HCT116 (cell line): ENCODE measurements at regions not wholly inside any gene's neighbourhood (a gene's known extent, or its start where the extent isn't known, plus 50 kb on each side); places are given as distances from the start of the nearest gene placed in this dataset.

ENCODE experiments used
- ATAC-seq: fragments of 200-7000 bp; cut with Tn5 transposase; 2 replicates; pipeline ENCODE4 v1.9.1; 2020; ENCODE audit warnings: mild to moderate bottlenecking, moderate library complexity
- BruUV-seq: library from RNA; stranded (reverse); fragments of 400-500 nt; replicated peaks from 2 replicates; lab custom pipeline; 2021; lab: Mats Ljungman, UMichigan
- CTCF ChIA-PET: fragments of 300-600 bp; sonication (Branson Sonifier 250); formaldehyde crosslinking; loops from one replicate; lab custom pipeline; 2021; ENCODE audit warnings: antibody characterized with exemption; lab: Charles Lee
- POLR2A ChIA-PET: fragments of 300-600, 350-600 bp; sonication (Branson Sonifier 250); formaldehyde crosslinking; loops from one replicate; lab custom pipeline; 2021; ENCODE audit warnings: antibody characterized with exemption; lab: Charles Lee
- RAD21 ChIA-PET, 2 experiments: fragments of 300-600 bp; sonication (Branson Sonifier 250); formaldehyde crosslinking; loops; one replicate each; lab custom pipeline; 2023; ENCODE audit warnings: low total read pairs in 2 of 2; ENCODE audit not compliant: uncharacterized antibody in 2 of 2, unreplicated experiment in 2 of 2, low non-redundant PET in 1 of 2; lab: Charles Lee
- DNase-seq: peaks from one replicate; pipeline ENCODE4 v3.0.0-alpha.2; 2010; ENCODE audit warnings: low read depth, low spot score
- H2AFZ ChIP-seq: fragments of 200-600 bp; shearing (Covaris generic), sonication (generic); 2 replicates; pipeline ENCODE4 v1.6.1; 2017; ENCODE audit warnings: low read depth, mixed run types, mixed read lengths, antibody characterized with exemption, low read length; ENCODE audit not compliant: poor library complexity, severe bottlenecking
- H3K27ac ChIP-seq: 2 replicates; pipeline ENCODE4 v1.5.1; 2012; ENCODE audit warnings: low read depth, low read length
- H3K27me3 ChIP-seq: fragments of 200-600 bp; sonication (generic); 2 replicates; pipeline ENCODE4 v1.6.1; 2016; ENCODE audit warnings: mixed run types, low read length, mixed read lengths; ENCODE audit not compliant: insufficient read depth
- H3K36me3 ChIP-seq, 2 experiments: fragments of 200-500 bp in 1 of 2; fragments of 200-600 bp in 1 of 2; sonication (Bioruptor generic) in 1 of 2; sonication (generic) in 1 of 2; 2 replicates each; pipeline versions ENCODE4 v1.5.1 to v1.6.1; 2014 to 2016; ENCODE audit warnings: low read length in 2 of 2, inconsistent platforms in 1 of 2, mixed read lengths in 1 of 2, mixed run types in 1 of 2; ENCODE audit not compliant: insufficient read depth in 2 of 2, control insufficient read depth in 1 of 2
- H3K4me1 ChIP-seq, 2 experiments: fragments of 200-600 bp in 1 of 2; sonication (generic) in 1 of 2; 2 replicates each; pipeline versions ENCODE4 v1.5.1 to v1.6.1; 2012 to 2017; ENCODE audit warnings: low read length in 2 of 2, inconsistent platforms in 1 of 2, mild to moderate bottlenecking in 1 of 2, mixed read lengths in 1 of 2, mixed run types in 1 of 2, moderate library complexity in 1 of 2; ENCODE audit not compliant: insufficient read depth in 2 of 2, control insufficient read depth in 1 of 2
- H3K4me2 ChIP-seq: fragments of 200-600 bp; sonication (generic); 2 replicates; pipeline ENCODE4 v1.6.1; 2017; ENCODE audit warnings: mixed run types, low read length, mixed read lengths
- H3K4me3 ChIP-seq, 2 experiments: fragments of 200-600 bp in 1 of 2; sonication (generic) in 1 of 2; replicated peaks in 1 of 2; 2 replicates each; pipeline ENCODE4 v1.5.1; 2011 to 2016; ENCODE audit warnings: low read length in 2 of 2, control low read depth in 1 of 2, low read depth in 1 of 2, mild to moderate bottlenecking in 1 of 2, mixed read lengths in 1 of 2, mixed run types in 1 of 2
- H3K79me2 ChIP-seq: fragments of 200-600 bp; sonication (generic); 2 replicates; pipeline ENCODE4 v1.6.1; 2017; ENCODE audit warnings: mild to moderate bottlenecking, mixed run types, low read length, moderate library complexity, mixed read lengths; ENCODE audit not compliant: insufficient read depth
- H3K9ac ChIP-seq: fragments of 200-600 bp; sonication (generic); 2 replicates; pipeline ENCODE4 v1.6.1; 2016; ENCODE audit warnings: low read length, mixed read lengths
- H3K9me2 ChIP-seq: fragments of 200-600 bp; sonication (generic), shearing (Covaris generic); 2 replicates; pipeline ENCODE4 v1.6.1; 2017; ENCODE audit warnings: mixed run types, mild to moderate bottlenecking, moderate library complexity; ENCODE audit not compliant: insufficient read depth
- H3K9me3 ChIP-seq, 2 experiments: fragments of 200-500 bp in 1 of 2; fragments of 200-600 bp in 1 of 2; sonication (Bioruptor generic) in 1 of 2; sonication (generic) in 1 of 2; 2 replicates each; pipeline ENCODE4 v1.6.1; 2014 to 2017; ENCODE audit warnings: low read length in 2 of 2, mixed read lengths in 2 of 2, inconsistent platforms in 1 of 2, low read depth in 1 of 2, mild to moderate bottlenecking in 1 of 2, mixed run types in 1 of 2, moderate library complexity in 1 of 2; ENCODE audit not compliant: control insufficient read depth in 1 of 2, insufficient read depth in 1 of 2
- H4K20me1 ChIP-seq: fragments of 200-600 bp; sonication (generic), shearing (Covaris generic); 2 replicates; pipeline ENCODE4 v1.6.1; 2017; ENCODE audit warnings: mixed run types, mild to moderate bottlenecking, moderate library complexity; ENCODE audit not compliant: insufficient read depth
- ELF1 ChIP-seq: IDR thresholded peaks from 2 replicates; pipeline ENCODE4 v1.6.1; 2012; ENCODE audit warnings: low read depth, borderline replicate concordance
- EZH2phosphoT487 ChIP-seq: fragments of 200-600 bp; IDR thresholded peaks from 2 replicates; pipeline ENCODE4 v1.6.1; 2018; ENCODE audit warnings: antibody characterized with exemption, borderline replicate concordance
- FOSL1 ChIP-seq: IDR thresholded peaks from 2 replicates; pipeline ENCODE4 v1.6.1; 2012; ENCODE audit warnings: low read depth
- SIN3A ChIP-seq: IDR thresholded peaks from 2 replicates; pipeline ENCODE4 v1.6.1; 2012; ENCODE audit warnings: low read depth
- SRF ChIP-seq: IDR thresholded peaks from 2 replicates; pipeline ENCODE4 v1.6.1; 2012; ENCODE audit warnings: low read depth
- TCF7L2 ChIP-seq: IDR thresholded peaks from 2 replicates; pipeline ENCODE4 v1.7.0; 2011; ENCODE audit warnings: borderline replicate concordance, inconsistent platforms; ENCODE audit not compliant: insufficient read depth, insufficient read length; ENCODE audit errors: extremely low read depth
- intact Hi-C: fragments of 100-400 bp; cut with micrococcal nuclease; formaldehyde crosslinking; loops from 2 replicates; pipeline ENCODE4 v1.10.0; 2022
- TF ChIP-seq, protein P1 (sequence below), 3 experiments: fragments of 200-600 bp in 1 of 3; sonication (generic) in 1 of 3; IDR thresholded peaks in 2 of 3; conservative IDR thresholded peaks in 1 of 3; 2 replicates each; pipeline ENCODE4 v1.5.1; 2012 to 2017; ENCODE audit warnings: low read depth in 2 of 3, low read length in 2 of 3, antibody characterized with exemption in 1 of 3, borderline replicate concordance in 1 of 3, control low read depth in 1 of 3, mild to moderate bottlenecking in 1 of 3, mixed read lengths in 1 of 3, mixed run types in 1 of 3, moderate library complexity in 1 of 3; ENCODE audit not compliant: insufficient read depth in 1 of 3
- TF ChIP-seq, protein P2 (sequence below): IDR thresholded peaks from 2 replicates; pipeline ENCODE4 v1.6.1; 2012
- TF ChIP-seq, protein P3 (sequence below): IDR thresholded peaks from 2 replicates; pipeline ENCODE4 v1.6.1; 2012

DNA sequence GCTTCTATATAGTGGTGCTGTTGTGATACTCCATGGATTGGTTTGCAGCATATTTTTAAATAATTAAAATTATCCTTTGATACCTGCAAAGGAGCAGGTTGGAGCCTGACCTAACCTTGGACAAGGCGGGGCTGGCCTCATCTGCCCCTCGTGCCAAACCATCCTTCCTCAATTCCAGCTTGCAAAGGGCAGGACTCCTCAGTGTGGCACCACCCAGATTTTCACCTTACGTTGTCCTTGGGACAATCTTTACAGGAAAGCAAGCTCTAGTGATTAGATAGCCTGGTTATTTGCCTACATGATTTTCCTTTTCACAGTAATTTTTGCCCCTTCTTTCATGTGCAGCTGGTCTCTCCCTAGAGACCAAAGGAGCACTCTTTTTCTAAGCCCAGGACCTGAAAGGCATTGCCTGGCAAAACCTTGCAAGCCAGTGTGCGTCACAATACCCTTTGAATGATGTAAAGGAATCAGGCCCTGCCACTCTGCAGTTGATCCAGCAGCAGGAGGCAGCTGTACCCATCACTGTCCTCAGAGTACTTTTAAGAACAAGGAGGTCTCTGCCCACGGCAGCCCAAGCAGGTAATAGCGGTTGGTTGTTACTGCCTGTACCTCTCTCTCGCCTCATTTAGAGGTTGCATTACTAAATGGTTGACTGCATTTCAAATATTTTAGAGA lies 99.4 kb downstream of the ADSS2 start:
- ATAC-seq (no peak), DNase-seq (no peak)
- ChIA-PET CTCF (no interaction called here), POLR2A (no interaction called here), RAD21 (no interaction called here)
- Histone ChIP-seq H3K9me3 (no peaks in the 10 kb centered on the region), H3K4me1 (peaks cover 14 to 23% of the 10 kb centered on the region in 2 experiments; a peak in 3 of 4 replicates), H3K27ac (no peak overlapping the region), H3K27me3 (no peaks in the 10 kb centered on the region), H3K4me3 (no peak overlapping the region), H3K4me2 (no peak overlapping the region), H3K36me3 (no peaks in the 10 kb centered on the region), H4K20me1 (no peaks in the 10 kb centered on the region), H3K9me2 (no peaks in the 10 kb centered on the region), H3K9ac (no peak overlapping the region), H3K79me2 (no peaks in the 10 kb centered on the region), H2AFZ (no peak overlapping the region)
- intact Hi-C loops, result no loop called here
- TF ChIP-seq EZH2phosphoT487 (no peak), SRF (no peak), FOSL1 (no peak), ELF1 (no peak), SIN3A (no peak), TCF7L2 (no peak)
- TF ChIP-seq, protein P1, sequence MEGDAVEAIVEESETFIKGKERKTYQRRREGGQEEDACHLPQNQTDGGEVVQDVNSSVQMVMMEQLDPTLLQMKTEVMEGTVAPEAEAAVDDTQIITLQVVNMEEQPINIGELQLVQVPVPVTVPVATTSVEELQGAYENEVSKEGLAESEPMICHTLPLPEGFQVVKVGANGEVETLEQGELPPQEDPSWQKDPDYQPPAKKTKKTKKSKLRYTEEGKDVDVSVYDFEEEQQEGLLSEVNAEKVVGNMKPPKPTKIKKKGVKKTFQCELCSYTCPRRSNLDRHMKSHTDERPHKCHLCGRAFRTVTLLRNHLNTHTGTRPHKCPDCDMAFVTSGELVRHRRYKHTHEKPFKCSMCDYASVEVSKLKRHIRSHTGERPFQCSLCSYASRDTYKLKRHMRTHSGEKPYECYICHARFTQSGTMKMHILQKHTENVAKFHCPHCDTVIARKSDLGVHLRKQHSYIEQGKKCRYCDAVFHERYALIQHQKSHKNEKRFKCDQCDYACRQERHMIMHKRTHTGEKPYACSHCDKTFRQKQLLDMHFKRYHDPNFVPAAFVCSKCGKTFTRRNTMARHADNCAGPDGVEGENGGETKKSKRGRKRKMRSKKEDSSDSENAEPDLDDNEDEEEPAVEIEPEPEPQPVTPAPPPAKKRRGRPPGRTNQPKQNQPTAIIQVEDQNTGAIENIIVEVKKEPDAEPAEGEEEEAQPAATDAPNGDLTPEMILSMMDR (IDR thresholded peaks at IDR 0.05 in 2 of 3, conservative IDR thresholded peaks at IDR 0.05 in 1 of 3; ENCODE audit: borderline replicate concordance in 1 of 3, insufficient read depth in 1 of 3, low read depth in 2 of 3, low read length in 2 of 3), result no peak
- TF ChIP-seq, protein P2, sequence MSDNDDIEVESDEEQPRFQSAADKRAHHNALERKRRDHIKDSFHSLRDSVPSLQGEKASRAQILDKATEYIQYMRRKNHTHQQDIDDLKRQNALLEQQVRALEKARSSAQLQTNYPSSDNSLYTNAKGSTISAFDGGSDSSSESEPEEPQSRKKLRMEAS, result no peak
- TF ChIP-seq, protein P3, sequence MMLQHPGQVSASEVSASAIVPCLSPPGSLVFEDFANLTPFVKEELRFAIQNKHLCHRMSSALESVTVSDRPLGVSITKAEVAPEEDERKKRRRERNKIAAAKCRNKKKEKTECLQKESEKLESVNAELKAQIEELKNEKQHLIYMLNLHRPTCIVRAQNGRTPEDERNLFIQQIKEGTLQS, result no peak
- no TSS peak for BruUV-seq
